C4-2B (cell line): ENCODE measurements at regions not wholly inside any gene's neighbourhood (a gene's known extent, or its start where the extent isn't known, plus 50 kb on each side); places are given as distances from the start of the nearest gene placed in this dataset.

Experiments used
- ZFX ChIP-seq: fragments of 450-650 bp; IDR thresholded peaks from 2 replicates; pipeline ENCODE4 v1.6.1; 2017
- TF ChIP-seq, protein P1 (sequence below): fragments of 450-650 bp; conservative IDR thresholded peaks from 2 replicates; pipeline ENCODE4 v1.5.1; 2017; ENCODE audit warnings: mild to moderate bottlenecking

DNA sequence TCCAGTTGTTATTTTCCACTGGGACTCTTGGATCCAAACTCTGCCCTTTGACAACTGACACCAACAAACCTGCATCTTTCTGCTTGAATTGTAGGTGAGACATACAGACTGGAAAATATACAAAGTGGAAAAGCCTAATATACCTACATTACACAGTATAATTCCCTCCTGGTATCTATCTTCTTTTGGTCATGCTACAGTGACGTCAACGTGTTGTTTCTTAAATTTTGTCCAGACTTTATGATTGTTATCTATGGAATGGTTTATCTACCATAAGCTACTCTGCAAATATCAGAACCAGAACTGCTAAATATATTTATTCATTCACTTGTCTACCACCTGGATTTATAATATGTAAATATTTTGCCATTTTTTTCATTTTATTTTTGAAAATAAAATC, 264.3 kb upstream of the ZPLD1 start:
- TF ChIP-seq, protein P1, sequence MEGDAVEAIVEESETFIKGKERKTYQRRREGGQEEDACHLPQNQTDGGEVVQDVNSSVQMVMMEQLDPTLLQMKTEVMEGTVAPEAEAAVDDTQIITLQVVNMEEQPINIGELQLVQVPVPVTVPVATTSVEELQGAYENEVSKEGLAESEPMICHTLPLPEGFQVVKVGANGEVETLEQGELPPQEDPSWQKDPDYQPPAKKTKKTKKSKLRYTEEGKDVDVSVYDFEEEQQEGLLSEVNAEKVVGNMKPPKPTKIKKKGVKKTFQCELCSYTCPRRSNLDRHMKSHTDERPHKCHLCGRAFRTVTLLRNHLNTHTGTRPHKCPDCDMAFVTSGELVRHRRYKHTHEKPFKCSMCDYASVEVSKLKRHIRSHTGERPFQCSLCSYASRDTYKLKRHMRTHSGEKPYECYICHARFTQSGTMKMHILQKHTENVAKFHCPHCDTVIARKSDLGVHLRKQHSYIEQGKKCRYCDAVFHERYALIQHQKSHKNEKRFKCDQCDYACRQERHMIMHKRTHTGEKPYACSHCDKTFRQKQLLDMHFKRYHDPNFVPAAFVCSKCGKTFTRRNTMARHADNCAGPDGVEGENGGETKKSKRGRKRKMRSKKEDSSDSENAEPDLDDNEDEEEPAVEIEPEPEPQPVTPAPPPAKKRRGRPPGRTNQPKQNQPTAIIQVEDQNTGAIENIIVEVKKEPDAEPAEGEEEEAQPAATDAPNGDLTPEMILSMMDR, result no peak
- no peak for TF ChIP-seq ZFX
